ENCODE measurements at regions not wholly inside any gene's neighbourhood (a gene's known extent, or its start where the extent isn't known, plus 50 kb on each side); places are given as distances from the start of the nearest gene placed in this dataset.

- no peak for TF ChIP-seq CTCF (IDR thresholded peaks at IDR 0.05 in 4 of 5, conservative IDR thresholded peaks at IDR 0.05 in 1 of 5)
- no peak for TF ChIP-seq POLR2A (IDR thresholded peaks at IDR 0.05)
Measured at GRCh38 chr1:233470741-233471499, 143.0 kb upstream of the KCNK1 start.

Data from gastrocnemius medialis (tissue), 4 donors.